B cell (primary cell): ENCODE measurements at regions not wholly inside any gene's neighbourhood (a gene's known extent, or its start where the extent isn't known, plus 50 kb on each side); places are given as distances from the start of the nearest gene placed in this dataset.

ENCODE experiments used
- EZH2 ChIP-seq: IDR thresholded peaks from 2 replicates; pipeline ENCODE4 v1.6.1; 2012; ENCODE audit warnings: borderline replicate concordance, low read depth, mild to moderate bottlenecking, moderate library complexity, low read length; ENCODE audit not compliant: insufficient read depth, poor library complexity, severe bottlenecking
- TF ChIP-seq, protein P1 (sequence below): fragments of 200-600 bp; IDR thresholded peaks from one replicate; pipeline ENCODE4 v1.8.0; 2022; ENCODE audit warnings: antibody characterized with exemption, mild to moderate bottlenecking

DNA sequence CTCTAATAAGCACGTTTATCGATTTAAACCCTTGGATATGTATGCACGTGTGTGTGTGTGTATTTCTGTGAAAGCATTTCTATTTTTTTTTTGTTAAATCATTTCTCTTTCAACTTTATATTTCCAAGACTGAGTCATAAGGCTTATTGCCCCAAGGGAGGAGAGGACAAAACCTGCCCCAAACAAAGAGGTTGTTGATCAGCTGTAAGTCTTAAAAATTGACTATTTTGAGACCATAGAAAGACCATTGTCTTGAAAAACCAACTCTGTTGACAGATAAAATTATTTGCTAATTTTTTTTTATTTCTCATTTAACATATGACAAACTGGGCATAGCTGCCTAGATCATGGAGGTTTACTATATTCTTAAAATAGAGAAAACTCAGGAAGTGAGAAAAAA is 222.4 kb downstream of the FMR1NB start:
- TF ChIP-seq, protein P1, sequence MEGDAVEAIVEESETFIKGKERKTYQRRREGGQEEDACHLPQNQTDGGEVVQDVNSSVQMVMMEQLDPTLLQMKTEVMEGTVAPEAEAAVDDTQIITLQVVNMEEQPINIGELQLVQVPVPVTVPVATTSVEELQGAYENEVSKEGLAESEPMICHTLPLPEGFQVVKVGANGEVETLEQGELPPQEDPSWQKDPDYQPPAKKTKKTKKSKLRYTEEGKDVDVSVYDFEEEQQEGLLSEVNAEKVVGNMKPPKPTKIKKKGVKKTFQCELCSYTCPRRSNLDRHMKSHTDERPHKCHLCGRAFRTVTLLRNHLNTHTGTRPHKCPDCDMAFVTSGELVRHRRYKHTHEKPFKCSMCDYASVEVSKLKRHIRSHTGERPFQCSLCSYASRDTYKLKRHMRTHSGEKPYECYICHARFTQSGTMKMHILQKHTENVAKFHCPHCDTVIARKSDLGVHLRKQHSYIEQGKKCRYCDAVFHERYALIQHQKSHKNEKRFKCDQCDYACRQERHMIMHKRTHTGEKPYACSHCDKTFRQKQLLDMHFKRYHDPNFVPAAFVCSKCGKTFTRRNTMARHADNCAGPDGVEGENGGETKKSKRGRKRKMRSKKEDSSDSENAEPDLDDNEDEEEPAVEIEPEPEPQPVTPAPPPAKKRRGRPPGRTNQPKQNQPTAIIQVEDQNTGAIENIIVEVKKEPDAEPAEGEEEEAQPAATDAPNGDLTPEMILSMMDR = no peak
- TF ChIP-seq EZH2 = no peak
